ENCODE measurements at regions not wholly inside any gene's neighbourhood (a gene's known extent, or its start where the extent isn't known, plus 50 kb on each side); places are given as distances from the start of the nearest gene placed in this dataset.

GRCh38 chr12:127690161-127690560, 576.8 kb upstream of the TMEM132C start:
- TF ChIP-seq CTCF (conservative IDR thresholded peaks at IDR 0.05 in 1 of 2, IDR thresholded peaks at IDR 0.05 in 1 of 2; ENCODE audit: extremely low read depth in 1 of 2, insufficient read depth in 1 of 2, low read depth in 1 of 2, low read length in 2 of 2) (peak in 1 of 2 donors; percentile 4), EZH2 (IDR thresholded peaks at IDR 0.05; ENCODE audit: borderline replicate concordance, low read length) (no peak)

Data from mammary epithelial cell (primary cell).